Globus pallidus (tissue), 1 donor: ENCODE measurements at regions not wholly inside any gene's neighbourhood (a gene's known extent, or its start where the extent isn't known, plus 50 kb on each side); places are given as distances from the start of the nearest gene placed in this dataset.
A peak's percentile ranks its signal among the peaks of the same experiment; 100 is the strongest.
"Not testable (repeated sequence)": the region's sequence is repeated elsewhere in the genome, so short reads cannot be mapped to it uniquely, and the experiment has no call there.

ENCODE experiments used
- DNase-seq: peaks from one replicate; pipeline ENCODE4 v3.0.0-alpha.2; 2015; ENCODE audit warnings: low spot score

DNA sequence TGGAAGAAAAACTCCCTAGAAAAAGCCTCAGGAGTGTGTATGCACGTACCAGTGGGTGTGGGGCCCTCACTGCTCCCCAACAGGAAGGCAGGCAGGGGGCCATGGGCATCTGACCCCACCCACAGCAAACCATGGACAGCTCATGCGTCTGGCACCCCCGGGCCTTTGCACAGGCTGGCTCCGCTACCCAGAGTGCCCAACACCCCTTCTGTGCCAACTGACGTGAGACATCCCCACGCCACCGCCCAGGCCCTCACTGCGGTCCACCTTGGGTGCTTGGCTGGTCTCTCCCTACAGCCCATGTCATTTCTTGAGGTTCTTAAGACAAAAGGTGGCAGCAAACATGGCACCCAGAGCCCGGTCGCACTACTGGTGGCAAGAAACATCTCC, 91.4 kb downstream of the NCOR2 start:
- no peak for DNase-seq

DNA sequence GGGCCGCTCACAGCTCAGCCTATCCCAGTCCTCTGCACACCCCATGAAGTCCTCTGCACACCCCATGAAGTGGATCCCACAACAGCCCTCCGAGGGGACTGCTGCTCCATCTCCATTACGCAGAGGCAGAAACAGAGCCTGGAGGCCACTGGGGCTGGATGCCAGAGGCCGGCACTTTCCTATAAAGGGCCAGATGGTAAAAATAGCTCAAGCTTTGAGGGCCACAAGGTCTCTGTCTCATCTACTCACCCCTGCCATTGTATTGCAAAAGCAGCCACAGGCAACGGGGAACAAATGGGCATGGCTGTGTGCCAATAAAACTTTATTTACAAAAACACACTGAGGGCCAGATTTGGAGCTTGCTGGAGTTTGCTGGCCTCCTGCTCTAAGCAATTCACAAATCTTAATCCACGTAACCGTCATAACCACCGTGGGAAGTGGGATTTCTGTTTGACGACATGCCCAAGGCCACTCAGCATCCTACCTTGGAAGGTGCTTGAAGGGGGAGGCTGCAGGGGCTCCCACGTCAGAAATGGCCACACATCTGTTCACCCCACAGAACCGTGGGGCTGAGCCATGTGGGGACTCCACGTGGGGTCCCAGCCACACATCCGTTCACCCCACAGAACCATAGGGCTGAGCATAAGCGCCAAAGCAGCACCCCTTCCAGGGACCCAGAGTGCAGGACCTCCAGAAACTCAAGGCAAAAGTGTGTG, 92.0 kb downstream of the NCOR2 start:
- DNase-seq: no peak

DNA sequence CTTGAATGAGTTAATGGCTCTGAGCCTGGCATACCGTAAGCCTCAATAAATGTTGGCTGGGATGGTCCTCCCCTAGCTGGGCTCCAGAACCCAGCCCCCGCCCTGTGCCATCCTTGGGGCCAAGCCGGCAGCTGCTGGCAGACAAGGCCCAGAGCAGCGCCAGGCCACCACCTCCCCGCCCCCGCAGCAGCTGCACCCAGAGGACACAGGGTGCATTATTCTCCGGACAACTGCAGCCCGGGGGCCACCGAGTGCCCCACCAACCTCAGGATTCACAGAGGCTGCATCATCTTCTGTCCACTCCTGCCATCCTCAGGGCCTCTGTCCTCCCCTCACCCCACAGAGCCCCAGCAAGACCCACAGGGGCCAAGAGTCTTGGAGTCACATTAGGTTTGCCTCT, 92.7 kb downstream of the NCOR2 start:
- DNase-seq: peak; percentile 97

DNA sequence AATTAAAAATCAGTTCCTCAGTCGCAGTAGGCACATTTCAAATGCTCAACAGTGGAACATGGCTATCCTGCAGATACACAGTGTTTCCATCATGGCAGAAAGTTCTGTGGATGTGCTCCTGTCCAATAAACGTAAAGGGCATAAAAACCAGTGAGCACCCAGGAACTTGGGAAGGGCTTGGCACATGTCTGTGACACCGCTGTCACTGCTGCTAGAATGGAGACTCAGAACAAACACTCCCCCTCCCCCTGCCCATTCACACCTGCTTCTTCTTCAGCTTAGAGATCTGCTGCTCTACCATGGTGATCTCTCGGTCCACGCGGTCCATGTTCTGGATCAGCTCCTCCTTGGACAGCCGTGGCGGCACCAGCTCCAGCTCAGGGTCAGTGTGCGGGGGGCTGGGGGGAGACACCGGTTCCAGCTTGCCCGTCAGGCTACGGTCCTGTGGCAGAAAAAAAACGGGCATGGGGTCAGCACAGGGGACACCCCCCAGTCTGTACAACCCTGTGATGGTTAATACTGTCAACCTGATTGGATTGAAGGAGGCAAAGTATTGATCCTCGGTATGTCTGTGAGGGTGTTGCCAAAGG, 94.6 kb downstream of the NCOR2 start:
- no peak for DNase-seq

DNA sequence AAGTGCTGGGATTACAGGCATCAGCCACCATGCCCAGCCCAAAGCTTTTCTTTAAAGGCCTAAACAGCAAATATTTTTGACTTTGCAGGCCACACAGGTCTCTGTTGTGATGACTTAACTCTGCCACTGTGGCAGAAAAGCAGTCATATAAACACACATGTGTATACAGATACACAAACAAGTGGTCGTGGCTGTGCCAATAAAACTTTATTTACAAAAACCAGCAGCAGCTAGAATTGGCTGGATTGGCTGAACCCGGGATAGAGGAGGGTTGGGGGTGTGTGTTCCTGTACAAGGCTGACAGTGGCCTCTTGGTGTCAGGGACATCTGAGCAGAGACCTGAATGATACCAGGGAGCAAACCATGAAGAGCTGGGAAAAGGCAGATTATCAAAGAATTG, 95.6 kb downstream of the NCOR2 start:
- DNase-seq: no peak

DNA sequence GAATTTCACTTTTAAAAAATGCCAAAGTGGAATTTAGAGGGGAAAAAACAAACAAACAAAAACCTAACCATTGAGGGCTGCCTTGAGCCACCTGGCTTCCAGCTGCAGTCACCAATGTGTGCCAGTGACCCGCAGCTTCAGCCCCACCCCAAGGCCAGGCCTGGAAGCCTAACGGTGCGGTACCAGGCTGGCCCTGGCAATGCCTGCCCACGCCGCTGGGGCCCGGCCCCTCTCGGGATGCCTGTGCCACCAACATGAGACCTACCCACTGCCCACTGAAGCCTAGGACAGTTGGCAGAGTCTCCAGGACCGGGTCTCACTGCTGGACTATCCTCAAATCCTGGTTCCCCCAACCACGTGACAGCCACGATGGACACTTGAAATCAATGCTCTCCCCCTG, 96.6 kb downstream of the NCOR2 start:
- DNase-seq: no peak

DNA sequence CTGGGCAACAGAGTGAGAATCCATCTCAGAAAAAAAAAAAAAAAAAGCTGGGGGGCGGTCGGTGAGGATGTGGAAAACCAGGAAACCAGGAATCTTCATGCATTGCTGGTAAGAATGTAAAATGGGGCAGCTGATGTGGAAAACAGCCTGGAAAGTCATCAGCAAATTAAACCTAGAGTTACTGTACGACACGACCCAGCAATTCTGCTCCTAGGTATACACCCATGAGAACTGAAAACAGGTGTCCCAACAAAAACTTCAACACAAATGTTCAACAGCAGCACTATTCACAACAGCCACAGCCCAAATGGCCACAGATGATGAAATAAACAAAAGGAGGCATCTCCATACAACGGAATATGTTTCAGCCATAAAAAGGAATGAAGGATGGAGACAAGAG, 97.3 kb downstream of the NCOR2 start:
- no peak for DNase-seq

DNA sequence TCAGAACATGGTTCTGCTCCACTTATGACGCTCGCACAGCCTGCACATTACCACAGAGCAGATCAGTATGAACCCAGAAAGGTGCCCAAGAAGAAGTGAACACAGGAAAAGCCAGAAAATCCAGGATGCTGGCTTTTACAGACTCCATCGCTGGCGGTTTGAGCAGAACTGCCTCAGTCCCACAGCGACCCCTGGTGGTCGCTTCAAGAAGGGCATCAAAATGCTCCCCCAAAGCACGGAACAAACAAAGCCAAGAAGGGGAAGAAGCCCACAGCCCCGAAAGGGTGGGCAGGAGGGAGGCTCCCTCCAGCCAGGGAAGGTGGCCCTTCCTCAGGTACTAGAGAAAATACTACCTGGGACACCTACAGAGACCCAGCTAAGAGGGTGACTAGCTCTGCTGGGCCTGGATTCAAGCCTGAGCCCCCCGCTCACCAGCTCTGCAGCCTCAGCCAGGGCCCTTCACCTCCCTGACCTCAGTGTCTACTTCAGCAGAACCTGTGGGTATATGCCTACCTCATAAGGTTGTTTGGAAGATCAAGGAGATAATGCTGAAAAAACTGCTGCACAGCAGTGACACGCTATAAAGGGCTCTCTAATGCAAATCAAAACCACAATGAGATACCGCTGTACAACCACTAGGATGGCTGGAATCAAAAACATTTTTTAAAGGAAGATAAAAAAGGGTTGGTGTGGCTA, 98.1 kb downstream of the NCOR2 start:
- no peak for DNase-seq

DNA sequence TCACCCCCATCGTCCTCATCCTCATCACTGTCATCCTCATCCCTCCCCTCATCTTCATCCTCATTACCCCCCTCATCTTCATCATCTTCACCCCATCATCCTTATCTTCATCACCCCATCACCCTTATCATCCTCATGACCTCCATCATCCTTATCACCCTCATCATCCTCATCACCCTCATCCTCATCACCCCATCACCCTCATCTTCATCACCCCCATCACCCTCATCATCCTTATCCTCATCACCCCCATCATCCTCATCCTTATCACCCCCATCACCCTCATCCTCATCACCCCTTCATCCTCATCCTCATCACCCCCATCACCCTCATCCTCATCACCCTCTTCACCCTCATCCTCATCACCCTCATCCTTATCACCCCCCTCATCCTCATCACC, 99.9 kb downstream of the NCOR2 start:
- not testable (repeated sequence) for DNase-seq

DNA sequence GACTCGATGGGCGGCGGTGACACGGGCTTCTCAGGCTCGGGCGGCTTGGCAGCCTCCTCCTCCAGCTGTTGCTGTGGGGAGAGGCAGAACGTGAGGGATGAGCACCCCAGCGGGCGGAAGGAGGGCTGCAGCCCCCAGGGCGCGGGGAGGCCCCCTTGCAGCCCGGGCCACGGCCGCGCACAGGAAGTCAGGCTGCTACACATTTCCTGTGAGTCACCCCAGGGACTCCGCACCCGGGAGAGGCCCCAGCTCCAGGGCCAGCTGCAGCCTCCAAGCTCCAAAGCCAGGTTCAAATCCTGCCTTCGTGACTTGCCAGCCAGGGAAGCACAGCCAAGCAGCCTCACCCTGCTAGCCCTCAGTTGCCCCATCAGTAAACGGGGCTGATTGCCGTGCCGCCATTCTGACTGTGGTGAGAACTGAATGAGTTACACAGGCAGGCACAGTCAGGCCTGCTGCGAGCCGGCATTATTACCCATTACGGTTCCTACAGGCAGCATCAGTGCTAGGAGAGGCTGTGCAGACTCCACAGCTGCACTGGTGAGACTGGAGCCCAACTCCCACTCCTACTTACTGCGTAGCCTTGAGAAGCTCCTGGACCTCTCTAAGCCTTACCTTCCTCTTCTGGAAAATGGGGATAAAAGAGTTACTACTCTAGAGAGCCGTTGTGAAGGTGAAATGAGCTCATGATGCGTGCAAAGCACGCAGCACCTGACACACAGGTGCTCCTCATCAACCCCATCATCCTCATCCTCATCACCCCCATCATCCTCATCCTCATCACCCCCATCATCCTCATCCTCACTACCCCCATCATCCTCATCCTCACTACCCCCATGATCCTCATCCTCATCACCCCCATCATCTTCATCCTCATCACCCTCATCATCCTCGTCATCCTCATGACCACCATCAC, 100.9 kb downstream of the NCOR2 start:
- no peak for DNase-seq

DNA sequence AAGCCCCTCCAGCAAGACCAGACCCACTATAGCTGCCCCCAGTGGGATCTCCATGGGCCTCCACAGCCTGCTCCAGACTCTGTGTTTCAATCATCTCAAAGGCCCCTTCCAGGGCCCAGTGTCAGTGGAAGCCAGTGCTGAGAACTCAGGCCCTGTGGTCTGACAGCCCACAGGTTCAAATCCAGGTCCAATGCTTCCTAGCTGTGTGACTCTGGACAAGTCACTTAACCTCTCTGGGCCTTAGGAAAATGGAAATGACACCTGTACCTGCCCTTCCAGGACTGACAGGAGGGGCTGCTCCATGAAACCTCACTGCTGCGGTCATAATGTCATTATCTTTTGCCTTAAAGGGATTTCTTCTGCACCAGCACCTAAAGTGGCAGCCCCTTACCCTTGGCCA, 101.9 kb downstream of the NCOR2 start:
- no peak for DNase-seq

DNA sequence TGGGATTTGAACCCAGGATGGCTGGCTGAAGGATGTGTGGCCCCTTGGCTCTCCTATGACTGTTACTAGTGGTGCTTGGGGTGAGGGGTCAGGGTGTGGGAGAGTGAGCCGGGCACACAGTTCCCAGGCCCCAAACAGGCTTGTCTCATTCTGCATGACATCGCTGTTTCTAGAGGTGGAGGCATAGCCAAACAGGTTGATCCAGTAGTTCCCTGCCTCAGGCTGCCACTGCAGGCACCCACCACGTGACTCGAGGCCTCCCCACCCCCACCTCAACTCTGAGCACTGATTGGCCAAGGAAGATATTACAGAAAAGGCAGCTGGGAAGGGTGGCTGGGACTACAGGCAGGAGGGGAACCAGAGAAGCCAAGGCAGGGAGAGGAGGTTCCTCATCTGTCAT, 102.6 kb downstream of the NCOR2 start:
- DNase-seq: no peak

DNA sequence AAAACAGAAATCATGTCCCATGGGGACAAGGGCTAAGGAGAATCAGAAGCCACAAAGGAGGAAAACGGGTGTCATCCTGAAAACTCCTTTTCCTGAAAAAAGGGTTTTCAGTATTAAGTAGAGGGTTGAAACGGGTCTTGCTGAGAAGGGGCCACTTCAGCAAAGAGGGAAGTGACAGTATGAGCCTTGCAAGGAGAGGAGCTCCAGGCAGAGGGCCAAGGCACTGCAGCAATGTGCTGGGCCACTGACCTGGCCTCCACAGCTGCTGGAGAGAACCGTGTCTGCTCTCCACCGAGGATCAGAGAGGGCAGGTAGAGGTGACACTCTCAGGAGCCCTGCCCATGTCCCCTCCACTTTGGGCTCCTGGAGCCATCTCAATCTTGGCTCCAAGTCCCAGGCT, 103.3 kb downstream of the NCOR2 start:
- no peak for DNase-seq

DNA sequence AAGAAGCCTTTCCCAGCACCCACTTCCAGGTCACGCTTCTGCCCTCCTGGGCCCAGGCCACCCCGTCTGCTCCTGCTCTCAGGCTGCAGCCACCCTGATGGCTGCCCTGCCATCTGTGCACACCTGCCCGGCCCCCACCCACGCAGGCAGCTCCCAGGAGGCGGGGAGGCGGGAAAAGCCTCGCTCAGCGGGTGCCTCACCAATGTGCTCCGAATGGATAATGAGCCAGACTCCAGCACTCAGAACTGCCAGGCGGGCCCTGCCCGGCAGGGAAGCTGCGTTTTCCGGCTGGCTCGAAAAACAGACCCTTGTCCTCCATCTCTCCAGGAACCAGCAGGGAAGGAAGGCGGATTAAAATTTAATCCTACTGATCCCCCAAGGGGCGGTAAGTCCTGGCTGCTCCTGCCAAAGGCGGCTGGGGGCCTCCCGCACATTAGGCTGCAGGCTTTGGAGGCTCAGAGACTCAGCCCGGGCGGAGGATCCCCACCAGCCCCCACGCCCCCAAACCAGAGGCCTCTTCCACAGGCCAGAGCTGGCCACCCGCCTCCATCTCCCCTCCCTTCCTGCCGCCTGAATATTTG, 104.0 kb downstream of the NCOR2 start:
- peak; percentile 56 for DNase-seq

DNA sequence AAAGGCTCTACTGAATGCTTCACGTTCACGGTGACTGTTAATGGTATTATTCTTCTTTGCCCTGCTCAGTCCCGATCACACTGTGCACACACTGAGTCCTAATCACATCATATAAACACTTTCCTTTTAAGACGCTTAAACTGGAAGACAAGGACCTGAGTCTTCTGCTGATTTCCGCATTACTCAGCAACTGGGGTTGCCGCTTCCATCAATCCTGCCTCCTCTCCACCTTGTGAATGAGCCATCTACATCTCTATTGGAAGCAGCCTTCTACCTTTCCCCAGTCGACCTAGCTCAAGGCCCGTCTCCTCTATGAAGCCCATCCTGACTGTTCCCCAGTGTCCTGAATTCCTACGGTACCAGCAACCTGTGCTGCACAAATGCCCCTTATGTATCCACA, 104.7 kb downstream of the NCOR2 start:
- no peak for DNase-seq

DNA sequence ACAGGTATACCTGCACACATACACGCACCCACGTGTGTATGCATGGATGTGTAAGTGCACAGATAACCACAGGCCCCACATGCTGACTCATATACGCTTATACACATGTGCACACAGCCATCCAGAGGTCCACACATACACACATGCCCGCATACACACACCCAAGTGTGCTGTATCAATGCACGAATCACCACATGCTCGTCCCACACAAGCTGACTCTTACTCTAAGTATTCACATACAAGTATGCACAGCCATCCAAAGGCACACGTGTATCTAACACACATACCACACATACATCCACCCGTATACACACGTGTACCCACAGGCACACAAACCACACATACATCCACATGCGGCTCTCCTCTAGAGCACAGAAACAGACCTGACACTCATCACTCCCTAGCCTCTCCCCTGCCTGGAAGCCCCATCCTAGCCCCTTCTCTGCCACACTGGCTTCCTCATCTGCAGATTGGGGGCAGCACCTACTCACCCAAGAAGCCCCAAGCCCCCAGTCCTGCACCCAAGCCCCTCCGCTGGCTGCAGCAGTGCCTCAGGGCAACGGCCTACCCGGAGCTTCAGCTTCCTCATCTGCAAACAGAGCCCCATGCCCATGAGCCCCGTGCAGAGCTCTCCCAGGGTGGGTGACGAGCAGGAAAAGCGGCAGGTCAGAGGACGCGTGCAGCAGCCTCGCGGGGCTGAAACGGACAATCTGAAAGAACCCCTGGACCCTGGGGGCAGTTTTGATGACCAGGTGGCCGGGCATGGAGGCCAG, 105.4 kb downstream of the NCOR2 start:
- no peak for DNase-seq

DNA sequence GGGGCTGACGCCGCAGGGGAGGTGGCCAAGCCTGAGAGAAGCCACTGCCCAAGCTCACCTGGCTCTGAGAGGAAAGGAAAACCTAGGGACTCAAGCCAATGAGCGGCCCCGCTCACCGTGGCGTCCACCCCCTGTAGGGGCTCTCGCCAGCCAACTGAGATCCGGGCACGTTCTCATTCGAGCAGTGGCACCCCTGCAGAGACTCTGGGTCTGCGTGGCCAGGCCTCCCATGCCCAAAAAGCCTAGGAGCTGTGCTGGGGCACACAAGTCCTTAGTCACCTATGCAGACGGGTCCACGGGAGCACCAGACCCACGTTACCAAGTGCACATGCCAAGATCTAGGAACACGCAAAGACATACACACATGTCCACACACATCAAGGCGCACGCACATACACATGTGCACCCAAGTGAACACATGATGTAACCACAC, 106.2 kb downstream of the NCOR2 start:
- DNase-seq: no peak

DNA sequence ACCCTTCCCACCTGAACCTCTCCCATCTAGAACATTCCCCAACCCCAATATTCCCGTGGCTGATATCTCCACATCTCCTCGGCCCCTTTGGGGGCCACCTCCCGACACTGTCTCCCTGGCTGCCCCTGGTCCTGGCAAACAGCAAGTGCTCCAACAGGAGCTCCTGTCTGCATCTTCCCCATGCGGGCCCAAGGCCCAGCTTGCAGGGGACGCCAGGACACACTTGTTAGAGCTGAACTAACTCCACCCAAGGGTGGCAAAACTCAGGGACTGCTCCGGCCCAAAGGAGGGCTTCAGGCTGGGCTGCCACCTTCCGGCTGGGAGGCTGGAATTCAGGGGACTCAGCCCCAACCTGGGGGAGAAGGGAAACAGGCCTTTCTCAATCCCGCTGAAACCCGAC, 106.6 kb downstream of the NCOR2 start:
- no peak for DNase-seq

DNA sequence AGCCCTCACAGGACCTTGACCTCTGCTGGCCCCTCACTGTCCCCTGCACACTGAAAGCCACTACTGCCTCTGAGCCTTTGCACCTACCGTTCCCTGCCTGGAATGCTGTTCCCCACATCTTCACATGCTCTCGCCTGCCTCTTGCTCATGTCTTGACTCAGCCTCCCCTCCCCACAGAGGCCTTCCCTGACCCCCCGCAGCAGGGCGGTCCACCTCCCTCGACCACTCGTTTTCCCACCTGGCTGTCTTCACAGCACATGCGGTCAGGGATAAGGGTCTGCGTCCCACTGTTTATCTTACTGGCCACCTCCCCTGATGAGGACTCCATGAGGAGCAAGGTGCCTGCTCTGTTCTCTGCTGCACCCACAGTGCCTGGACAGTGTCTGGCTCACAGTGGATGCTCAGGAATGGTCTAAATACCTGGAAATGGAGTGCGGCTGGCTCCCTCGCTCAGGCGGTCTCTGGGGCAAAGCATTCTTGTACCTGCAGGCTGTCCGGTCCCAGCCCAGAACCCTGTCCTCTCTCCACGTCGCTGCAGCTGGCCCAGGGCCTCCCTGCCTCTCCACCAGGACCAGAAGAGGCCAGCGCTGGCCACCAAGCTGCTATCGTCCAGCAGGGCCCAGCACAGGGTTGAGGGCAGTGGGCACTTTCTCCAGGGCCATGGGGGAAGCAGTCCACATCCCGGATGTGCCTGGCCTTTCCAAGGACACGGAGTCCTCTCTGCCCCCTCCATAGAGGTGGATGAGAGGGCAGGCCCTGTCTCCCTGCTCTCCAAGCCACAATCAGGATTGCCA, 107.4 kb downstream of the NCOR2 start:
- no peak for DNase-seq
